ENCODE measurements at regions not wholly inside any gene's neighbourhood (a gene's known extent, or its start where the extent isn't known, plus 50 kb on each side); places are given as distances from the start of the nearest gene placed in this dataset.
"Not testable (repeated sequence)": the region's sequence is repeated elsewhere in the genome, so short reads cannot be mapped to it uniquely, and the experiment has no call there.

- TF ChIP-seq POLR2A, CTCF (IDR thresholded peaks at IDR 0.05): not testable (repeated sequence)
Measured at GRCh38 chr7:149950578-149950924, 76.8 kb downstream of the ATP6V0E2 start.
